ENCODE measurements at regions not wholly inside any gene's neighbourhood (a gene's known extent, or its start where the extent isn't known, plus 50 kb on each side); places are given as distances from the start of the nearest gene placed in this dataset.

- no peak overlapping the region for H2BK120ac ChIP-seq (replicated peaks; ENCODE audit: low read depth, low read length)
- H3K36me3 ChIP-seq (ENCODE audit: control insufficient read depth in 2 of 4, insufficient read depth in 4 of 4, low read length in 3 of 4) = no peaks in the 10 kb centered on the region
- 89 to 100% methylated on average over 1 of the region's 1 CpG for WGBS, 2 experiments (ENCODE audit: extremely low coverage in 1 of 2, insufficient coverage in 1 of 2, insufficient read length in 1 of 2, insufficient replicate concordance in 2 of 2, low coverage in 1 of 2, low lambda C conversion rate in 2 of 2, missing lambda C conversion rate in 1 of 2)
- no peak overlapping the region for H2AFZ ChIP-seq (ENCODE audit: low read length)
- no peak overlapping the region for H4K8ac ChIP-seq (ENCODE audit: extremely low read depth, insufficient read depth, low read length)
- H3K4ac ChIP-seq (replicated peaks; ENCODE audit: insufficient read length, low read depth, low read length) = no peak overlapping the region
- H3K4me3 ChIP-seq (ENCODE audit: extremely low read depth in 1 of 4, insufficient read depth in 2 of 4, low read depth in 3 of 4, low read length in 4 of 4) = no peak overlapping the region
- H2BK20ac ChIP-seq (ENCODE audit: low read length) = no peak overlapping the region
- H2BK5ac ChIP-seq (ENCODE audit: low read depth, low read length) = no peak overlapping the region
- no peak overlapping the region for H3K27ac ChIP-seq (ENCODE audit: low read depth, low read length)
- DNase-seq (ENCODE audit: low read depth in 1 of 2, low spot score in 2 of 2) (no peak), FAIRE-seq (no peak)
- no peak overlapping the region for H3K4me2 ChIP-seq (ENCODE audit: insufficient read depth in 1 of 2, low read depth in 2 of 2, low read length in 2 of 2)
- ChIA-PET POLR2A (ENCODE audit: partially characterized antibody) (no interaction called here), CTCF (ENCODE audit: partially characterized antibody) (no interaction called here)
- no peak overlapping the region for H4K5ac ChIP-seq (ENCODE audit: insufficient read length, low read depth, low read length)
- H3K56ac ChIP-seq (replicated peaks; ENCODE audit: insufficient read length, low read depth, low read length) = no peak overlapping the region
- no peak overlapping the region for H2AK5ac ChIP-seq (ENCODE audit: low read depth, low read length)
- no peak overlapping the region for H3K9ac ChIP-seq (replicated peaks in 1 of 4; ENCODE audit: extremely low read depth in 1 of 4, low read depth in 3 of 4, low read length in 3 of 4)
- peaks cover 0 to 5% of the 10 kb centered on the region in 2 experiments; a peak in 1 of 4 replicates for H3K9me3 ChIP-seq (ENCODE audit: insufficient read depth in 2 of 2, low read depth in 1 of 2, low read length in 1 of 2)
- no peaks in the 10 kb centered on the region for H3K27me3 ChIP-seq (replicated peaks in 1 of 4; ENCODE audit: control insufficient read depth in 3 of 4, extremely low read depth in 1 of 4, insufficient read depth in 3 of 4, low read length in 3 of 4)
- H3K18ac ChIP-seq (ENCODE audit: extremely low read depth, low read length) = no peak overlapping the region
- H3K79me1 ChIP-seq (ENCODE audit: low read depth, low read length) = no peaks in the 10 kb centered on the region
- H3K14ac ChIP-seq (ENCODE audit: insufficient read length) = no peak overlapping the region
- H4K20me1 ChIP-seq (replicated peaks in 1 of 2; ENCODE audit: control insufficient read depth in 1 of 2, insufficient read depth in 2 of 2, low read length in 2 of 2) = no peaks in the 10 kb centered on the region
- H3K4me1 ChIP-seq (replicated peaks in 1 of 4; ENCODE audit: control insufficient read depth in 3 of 4, insufficient read depth in 4 of 4, low read length in 3 of 4) = no peaks in the 10 kb centered on the region
- H3K23me2 ChIP-seq (ENCODE audit: low read depth, low read length) = no peaks in the 10 kb centered on the region; the same call in 1 of the 2 replicates
- H2BK12ac ChIP-seq (ENCODE audit: low read depth, low read length) = no peak overlapping the region
- H4K91ac ChIP-seq (replicated peaks; ENCODE audit: insufficient read length, low read length) = no peak overlapping the region
- no peaks in the 10 kb centered on the region for H3K79me2 ChIP-seq (ENCODE audit: control insufficient read depth in 1 of 2, insufficient read depth in 2 of 2, low read length in 2 of 2)
- no peak overlapping the region for H2BK15ac ChIP-seq (ENCODE audit: low read length)
- H3K23ac ChIP-seq (ENCODE audit: insufficient read length) = no peak overlapping the region
- TF ChIP-seq RBBP5 (IDR thresholded peaks at IDR 0.05; ENCODE audit: borderline replicate concordance, low read depth, low read length) = no peak
- TF ChIP-seq SP2 (IDR thresholded peaks at IDR 0.05; ENCODE audit: low read length) = no peak
- no peak for TF ChIP-seq TBP (IDR thresholded peaks at IDR 0.05; ENCODE audit: low read depth, low read length)
- no peak for TF ChIP-seq NRF1 (IDR thresholded peaks at IDR 0.05; ENCODE audit: low read depth, low read length)
- no peak for TF ChIP-seq RFX5 (IDR thresholded peaks at IDR 0.05; ENCODE audit: borderline replicate concordance, low read depth, low read length)
- TF ChIP-seq, protein P1, sequence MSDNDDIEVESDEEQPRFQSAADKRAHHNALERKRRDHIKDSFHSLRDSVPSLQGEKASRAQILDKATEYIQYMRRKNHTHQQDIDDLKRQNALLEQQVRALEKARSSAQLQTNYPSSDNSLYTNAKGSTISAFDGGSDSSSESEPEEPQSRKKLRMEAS (IDR thresholded peaks at IDR 0.05) = no peak
- TF ChIP-seq KDM4A (IDR thresholded peaks at IDR 0.05; ENCODE audit: low read depth, low read length, severe bottlenecking) = no peak
- TF ChIP-seq ASH2L (IDR thresholded peaks at IDR 0.05; ENCODE audit: low read length) = no peak
- TF ChIP-seq SIRT6 (IDR thresholded peaks at IDR 0.05; ENCODE audit: low read length) = no peak
- TF ChIP-seq, protein P2, sequence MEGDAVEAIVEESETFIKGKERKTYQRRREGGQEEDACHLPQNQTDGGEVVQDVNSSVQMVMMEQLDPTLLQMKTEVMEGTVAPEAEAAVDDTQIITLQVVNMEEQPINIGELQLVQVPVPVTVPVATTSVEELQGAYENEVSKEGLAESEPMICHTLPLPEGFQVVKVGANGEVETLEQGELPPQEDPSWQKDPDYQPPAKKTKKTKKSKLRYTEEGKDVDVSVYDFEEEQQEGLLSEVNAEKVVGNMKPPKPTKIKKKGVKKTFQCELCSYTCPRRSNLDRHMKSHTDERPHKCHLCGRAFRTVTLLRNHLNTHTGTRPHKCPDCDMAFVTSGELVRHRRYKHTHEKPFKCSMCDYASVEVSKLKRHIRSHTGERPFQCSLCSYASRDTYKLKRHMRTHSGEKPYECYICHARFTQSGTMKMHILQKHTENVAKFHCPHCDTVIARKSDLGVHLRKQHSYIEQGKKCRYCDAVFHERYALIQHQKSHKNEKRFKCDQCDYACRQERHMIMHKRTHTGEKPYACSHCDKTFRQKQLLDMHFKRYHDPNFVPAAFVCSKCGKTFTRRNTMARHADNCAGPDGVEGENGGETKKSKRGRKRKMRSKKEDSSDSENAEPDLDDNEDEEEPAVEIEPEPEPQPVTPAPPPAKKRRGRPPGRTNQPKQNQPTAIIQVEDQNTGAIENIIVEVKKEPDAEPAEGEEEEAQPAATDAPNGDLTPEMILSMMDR (IDR thresholded peaks at IDR 0.05; ENCODE audit: control extremely low read depth in 1 of 3, insufficient read depth in 1 of 3, low read depth in 1 of 3, low read length in 3 of 3) = no peak
- no peak for TF ChIP-seq POU5F1 (IDR thresholded peaks at IDR 0.05; ENCODE audit: low read depth, low read length)
- TF ChIP-seq HDAC6 (IDR thresholded peaks at IDR 0.05; ENCODE audit: low read depth, low read length) = no peak
- no peak for TF ChIP-seq JUND (IDR thresholded peaks at IDR 0.05; ENCODE audit: low read length)
Observed at GRCh38 chr5:15214010-15214409, 286.0 kb upstream of the FBXL7 start.

All from H1 (cell line).